Endothelial cell of hepatic sinusoid (primary cell): ENCODE measurements at regions not wholly inside any gene's neighbourhood (a gene's known extent, or its start where the extent isn't known, plus 50 kb on each side); places are given as distances from the start of the nearest gene placed in this dataset.

Source experiments
- in situ Hi-C: cut with HindIII; loops from 2 replicates; pipeline ENCODE4 v1.10.0; 2017; ENCODE audit warnings: low sequenced_read_pairs

DNA sequence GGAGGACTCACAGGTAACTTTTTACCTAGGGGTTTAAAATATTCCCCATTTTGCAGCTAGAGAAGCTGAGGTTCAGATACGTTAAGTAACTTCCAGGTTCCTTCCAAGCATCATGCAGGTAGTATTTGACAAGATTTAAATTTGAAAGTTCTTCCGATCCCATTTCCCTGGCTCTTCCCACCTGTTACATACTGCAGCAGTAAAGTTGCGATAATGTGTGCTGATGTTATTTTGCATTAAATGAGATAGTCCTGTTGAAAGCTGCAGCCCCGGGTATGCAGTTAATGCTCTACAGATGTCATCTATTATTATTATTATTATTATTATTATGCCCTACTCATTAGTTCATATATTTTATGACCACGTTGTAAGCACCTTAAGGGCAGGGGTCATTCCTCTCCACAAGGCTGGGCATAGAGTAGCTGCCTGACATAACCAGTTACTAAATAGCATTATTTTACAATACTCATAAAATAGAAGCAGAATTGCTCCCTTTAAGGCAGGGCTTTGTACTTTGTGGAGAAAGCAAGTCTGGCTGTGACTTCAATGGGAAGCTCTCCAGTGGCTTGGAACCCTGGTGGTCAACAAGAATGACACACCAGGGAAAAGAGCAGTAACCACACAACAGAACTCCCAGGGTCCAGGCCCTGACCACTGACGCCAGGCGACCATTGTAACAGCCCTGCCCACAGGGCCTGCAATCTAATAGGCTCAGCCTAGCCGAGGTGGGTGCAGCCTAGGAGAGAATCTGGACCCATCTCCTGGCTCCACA, 90.8 kb upstream of the CALM2 start:
- in situ Hi-C loops: no loop called here

- in situ Hi-C loops: no loop called here
Measured at GRCh38 chr2:47265751-47266231, 89.5 kb upstream of the CALM2 start.

- in situ Hi-C loops: no loop called here
Measured at GRCh38 chr2:47265158-47265557, 88.8 kb upstream of the CALM2 start.

- in situ Hi-C loops: loop anchor here (5.0 kb wide), 1 partner anchor 52 kb away; no protein-coding TSS in a partner anchor
Measured at GRCh38 chr2:47264686-47265085, 88.4 kb upstream of the CALM2 start.

DNA sequence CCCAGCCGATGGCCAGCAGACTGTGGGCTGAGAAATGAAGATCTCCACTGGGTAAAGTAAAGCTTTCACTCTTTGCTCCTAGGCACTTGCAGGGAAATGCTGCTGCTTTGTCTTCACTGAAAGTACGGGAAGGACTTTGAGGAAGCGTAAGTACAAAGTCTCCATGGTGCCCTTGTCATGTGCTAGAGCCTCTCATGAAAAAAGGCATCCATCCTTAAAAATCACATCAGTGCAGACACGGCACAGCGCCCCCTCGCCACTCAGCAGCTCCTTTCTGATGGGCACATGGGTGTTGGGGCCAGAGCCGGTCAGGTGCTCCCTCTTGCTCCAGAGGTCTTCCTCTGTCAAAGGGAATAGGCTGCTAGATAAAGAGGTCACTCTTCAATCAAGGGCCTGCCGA, 87.8 kb upstream of the CALM2 start:
- in situ Hi-C loops: loop anchor here (5.0 kb wide), 1 partner anchor 52 kb away; no protein-coding TSS in a partner anchor

GRCh38 chr2:47262657-47263056, 86.3 kb upstream of the CALM2 start:
- in situ Hi-C loops: loop anchor here (5.0 kb wide), 1 partner anchor 50 kb away; no protein-coding TSS in a partner anchor

GRCh38 chr2:47260971-47261370, 84.7 kb upstream of the CALM2 start:
- in situ Hi-C loops: loop anchor here (5.0 kb wide), 1 partner anchor 49 kb away; no protein-coding TSS in a partner anchor

- in situ Hi-C loops: loop anchor here (5.0 kb wide), 1 partner anchor 48 kb away; no protein-coding TSS in a partner anchor
Measured at GRCh38 chr2:47259829-47260228, 83.5 kb upstream of the CALM2 start.

GRCh38 chr2:47257946-47258348, 81.6 kb upstream of the CALM2 start:
- in situ Hi-C loops: no loop called here

- in situ Hi-C loops: no loop called here
Measured at GRCh38 chr2:47256416-47257087, 80.2 kb upstream of the CALM2 start.

DNA sequence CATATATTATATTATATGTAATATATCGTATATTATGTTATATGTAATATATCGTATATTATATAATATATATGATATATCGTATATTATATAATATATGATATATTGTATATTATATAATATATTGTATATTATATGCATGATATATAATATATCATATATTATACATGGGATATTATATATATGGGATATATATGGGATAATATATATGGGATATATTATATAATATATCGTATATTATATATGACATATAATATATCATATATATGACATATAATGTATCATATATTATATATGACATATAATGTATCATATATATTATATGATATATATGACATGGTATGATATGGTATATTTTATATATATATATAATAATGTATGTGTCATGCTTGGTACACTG, 79.5 kb upstream of the CALM2 start:
- in situ Hi-C loops: no loop called here

DNA sequence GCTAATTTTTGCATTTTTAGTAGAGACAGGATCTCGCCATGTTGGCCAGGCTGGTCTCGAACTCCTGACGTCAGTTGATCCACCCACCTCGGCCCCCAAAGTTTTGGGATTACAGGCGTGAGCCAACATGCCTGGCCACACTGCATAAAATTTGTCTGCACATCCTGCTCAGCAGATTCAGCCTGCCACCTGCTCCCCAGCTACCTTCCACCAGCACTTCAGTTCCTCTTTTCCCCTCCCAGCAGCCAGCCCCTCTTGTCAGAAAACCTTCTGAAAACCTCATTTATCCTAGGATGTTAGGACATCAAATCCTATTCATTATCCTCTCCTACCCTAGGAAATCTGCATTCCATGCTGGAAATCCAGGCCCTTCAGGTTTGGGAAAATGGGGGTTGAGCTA, 78.2 kb upstream of the CALM2 start:
- in situ Hi-C loops: no loop called here

GRCh38 chr2:47253447-47253846, 77.1 kb upstream of the CALM2 start:
- in situ Hi-C loops: no loop called here

GRCh38 chr2:47251404-47251675, 75.0 kb upstream of the CALM2 start:
- in situ Hi-C loops: no loop called here

- in situ Hi-C loops: no loop called here
Measured at GRCh38 chr2:47250586-47251403, 74.5 kb upstream of the CALM2 start.

GRCh38 chr2:47249931-47250330, 73.6 kb upstream of the CALM2 start:
- in situ Hi-C loops: no loop called here

GRCh38 chr2:47249157-47249900, 73.0 kb upstream of the CALM2 start:
- in situ Hi-C loops: no loop called here

GRCh38 chr2:47243596-47244323, 67.4 kb upstream of the CALM2 start:
- in situ Hi-C loops: no loop called here

DNA sequence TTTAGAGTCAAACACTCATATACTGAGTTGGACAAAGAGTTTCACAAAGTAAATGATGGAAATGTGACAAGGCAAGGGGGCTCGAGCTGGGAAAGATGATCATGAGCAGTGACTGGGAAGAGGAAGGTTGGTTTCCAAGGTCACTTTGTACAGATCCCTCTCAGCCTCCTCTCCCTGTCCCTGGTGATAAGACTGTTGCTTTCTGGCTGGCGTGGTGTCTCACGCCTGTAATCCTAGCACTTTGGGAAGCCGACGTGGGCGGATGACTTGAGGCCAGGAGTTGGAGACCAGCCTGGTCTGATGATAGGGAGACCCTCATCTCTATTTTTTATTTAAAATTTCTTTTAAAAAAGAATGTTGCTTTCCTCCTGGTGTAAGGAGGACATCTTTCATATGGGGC, 65.4 kb upstream of the CALM2 start:
- in situ Hi-C loops: no loop called here
